ENCODE measurements at regions not wholly inside any gene's neighbourhood (a gene's known extent, or its start where the extent isn't known, plus 50 kb on each side); places are given as distances from the start of the nearest gene placed in this dataset.

GRCh38 chr3:72660270-72661114, 187.8 kb downstream of the SHQ1 start:
- Histone ChIP-seq H3K9me3 (replicated peaks; ENCODE audit: control insufficient read depth, insufficient read depth, low read length) (no peaks in the 10 kb centered on the region), H3K4me1 (ENCODE audit: control insufficient read depth, extremely low read depth, insufficient read depth, low read length) (no peaks in the 10 kb centered on the region), H3K9ac (replicated peaks; ENCODE audit: extremely low read depth, insufficient read depth, low read length) (no peak overlapping the region), H3K27ac (ENCODE audit: insufficient read depth, low read depth, low read length) (no peak overlapping the region), H3K4me2 (ENCODE audit: insufficient read depth, low read length) (no peak overlapping the region), H3K4me3 (replicated peaks in 1 of 3; ENCODE audit: insufficient read depth in 1 of 3, low read depth in 1 of 3, low read length in 3 of 3) (no peak overlapping the region), H4K20me1 (replicated peaks; ENCODE audit: control insufficient read depth, extremely low read depth, insufficient read depth, low read length) (no peaks in the 10 kb centered on the region), H3K9me1 (replicated peaks; ENCODE audit: control insufficient read depth, extremely low read depth, insufficient read depth, low read length) (no peaks in the 10 kb centered on the region), H3K79me2 (ENCODE audit: control insufficient read depth, insufficient read depth, low read length) (no peaks in the 10 kb centered on the region), H3K27me3 (ENCODE audit: control insufficient read depth in 2 of 2, insufficient read depth in 2 of 2, low read length in 2 of 2) (peaks cover under 1 to 1% of the 10 kb centered on the region in 2 experiments), H2AFZ (ENCODE audit: low read depth, low read length) (no peak overlapping the region), H3K36me3 (ENCODE audit: control insufficient read depth in 2 of 2, extremely low read depth in 1 of 2, insufficient read depth in 2 of 2, low read length in 2 of 2) (no peaks in the 10 kb centered on the region)
- no peak for TF ChIP-seq JUN (IDR thresholded peaks at IDR 0.05; ENCODE audit: borderline replicate concordance, insufficient read depth, insufficient read length, low read depth)
- TF ChIP-seq EZH2 (IDR thresholded peaks at IDR 0.05; ENCODE audit: borderline replicate concordance, low read depth, low read length, severe bottlenecking): no peak
- TF ChIP-seq MYC (IDR thresholded peaks at IDR 0.05; ENCODE audit: low read depth, low read length): no peak
- no peak for TF ChIP-seq POLR2A (IDR thresholded peaks at IDR 0.05; ENCODE audit: low read depth, low read length)
- no peak for TF ChIP-seq FOS (IDR thresholded peaks at IDR 0.05; ENCODE audit: borderline replicate concordance, insufficient read depth, low read length)
- TF ChIP-seq, protein P1, sequence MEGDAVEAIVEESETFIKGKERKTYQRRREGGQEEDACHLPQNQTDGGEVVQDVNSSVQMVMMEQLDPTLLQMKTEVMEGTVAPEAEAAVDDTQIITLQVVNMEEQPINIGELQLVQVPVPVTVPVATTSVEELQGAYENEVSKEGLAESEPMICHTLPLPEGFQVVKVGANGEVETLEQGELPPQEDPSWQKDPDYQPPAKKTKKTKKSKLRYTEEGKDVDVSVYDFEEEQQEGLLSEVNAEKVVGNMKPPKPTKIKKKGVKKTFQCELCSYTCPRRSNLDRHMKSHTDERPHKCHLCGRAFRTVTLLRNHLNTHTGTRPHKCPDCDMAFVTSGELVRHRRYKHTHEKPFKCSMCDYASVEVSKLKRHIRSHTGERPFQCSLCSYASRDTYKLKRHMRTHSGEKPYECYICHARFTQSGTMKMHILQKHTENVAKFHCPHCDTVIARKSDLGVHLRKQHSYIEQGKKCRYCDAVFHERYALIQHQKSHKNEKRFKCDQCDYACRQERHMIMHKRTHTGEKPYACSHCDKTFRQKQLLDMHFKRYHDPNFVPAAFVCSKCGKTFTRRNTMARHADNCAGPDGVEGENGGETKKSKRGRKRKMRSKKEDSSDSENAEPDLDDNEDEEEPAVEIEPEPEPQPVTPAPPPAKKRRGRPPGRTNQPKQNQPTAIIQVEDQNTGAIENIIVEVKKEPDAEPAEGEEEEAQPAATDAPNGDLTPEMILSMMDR (IDR thresholded peaks at IDR 0.05; ENCODE audit: extremely low read depth in 1 of 2, insufficient read depth in 1 of 2, low read depth in 1 of 2, low read length in 2 of 2): no peak
- no peak for TF ChIP-seq GATA2 (IDR thresholded peaks at IDR 0.05; ENCODE audit: insufficient read depth, insufficient read length, low read depth, low read length)
- no peak for TF ChIP-seq POLR2AphosphoS5 (IDR thresholded peaks at IDR 0.05; ENCODE audit: insufficient read depth, low read depth, low read length)
- TF ChIP-seq MAX (IDR thresholded peaks at IDR 0.05; ENCODE audit: insufficient read depth, insufficient read length): no peak
- dilution Hi-C loops (cut with MboI; ENCODE audit: extremely low pct_ligation_motif_present, low sequenced_read_pairs): no loop called here
- CTCF ChIA-PET: interaction anchor here (1.7 kb wide), 1 partner anchor 162 kb away, joined by 5 read pairs; no protein-coding TSS in a partner anchor
- POLR2A ChIA-PET: no interaction called here
- FAIRE-seq (no peak), DNase-seq (ENCODE audit: low read depth, low spot score) (no peak)
- BruUV-seq (replicated peaks): no TSS peak
- intact Hi-C loops (cut with micrococcal nuclease): no loop called here

Measured in endothelial cell of umbilical vein (primary cell).